ENCODE measurements at regions not wholly inside any gene's neighbourhood (a gene's known extent, or its start where the extent isn't known, plus 50 kb on each side); places are given as distances from the start of the nearest gene placed in this dataset.

- TF ChIP-seq CTCF (IDR thresholded peaks at IDR 0.05) (no peak), POLR2A (IDR thresholded peaks at IDR 0.05) (no peak)
These were observed 662.9 kb upstream of the ZNF608 start for GRCh38 chr5:125409234-125409860.

Data from lower leg skin (tissue), 3 donors.